HG03280 (cell line): ENCODE measurements at regions not wholly inside any gene's neighbourhood (a gene's known extent, or its start where the extent isn't known, plus 50 kb on each side); places are given as distances from the start of the nearest gene placed in this dataset.

ENCODE experiments used
- ATAC-seq: cut with Tn5 transposase; IDR thresholded peaks from one replicate; pipeline ENCODE4 v1.9.1; 2021; ENCODE audit warnings: mild to moderate bottlenecking, moderate library complexity; ENCODE audit not compliant: unreplicated experiment

- ATAC-seq = no peak
These were observed 905.6 kb upstream of the GHITM start for GRCh38 chr10:83233691-83234090.

GRCh38 chr10:83248106-83248631 lies 891.1 kb upstream of the GHITM start:
- no peak for ATAC-seq

GRCh38 chr10:83250396-83250795 lies 888.9 kb upstream of the GHITM start:
- no peak for ATAC-seq

- no peak for ATAC-seq
These were observed 887.1 kb upstream of the GHITM start for GRCh38 chr10:83252169-83252568.

- no peak for ATAC-seq
These were observed 886.7 kb upstream of the GHITM start for GRCh38 chr10:83252596-83252995.

- ATAC-seq = no peak
These were observed 886.2 kb upstream of the GHITM start for GRCh38 chr10:83253011-83253671.

- ATAC-seq = no peak
These were observed 884.6 kb upstream of the GHITM start for GRCh38 chr10:83254698-83255097.

GRCh38 chr10:83262434-83262833 lies 876.9 kb upstream of the GHITM start:
- ATAC-seq = no peak

GRCh38 chr10:83272666-83273434 lies 866.5 kb upstream of the GHITM start:
- ATAC-seq = no peak

GRCh38 chr10:83274088-83274487 lies 865.2 kb upstream of the GHITM start:
- ATAC-seq = no peak

GRCh38 chr10:83276971-83277370 lies 862.3 kb upstream of the GHITM start:
- no peak for ATAC-seq

- no peak for ATAC-seq
These were observed 856.2 kb upstream of the GHITM start for GRCh38 chr10:83283151-83283550.

GRCh38 chr10:83287374-83287773 lies 851.9 kb upstream of the GHITM start:
- no peak for ATAC-seq

- ATAC-seq = no peak
These were observed 849.9 kb upstream of the GHITM start for GRCh38 chr10:83289373-83289772.

GRCh38 chr10:83289948-83290347 lies 849.4 kb upstream of the GHITM start:
- no peak for ATAC-seq

- no peak for ATAC-seq
These were observed 837.6 kb upstream of the GHITM start for GRCh38 chr10:83301732-83302131.

- no peak for ATAC-seq
These were observed 836.7 kb upstream of the GHITM start for GRCh38 chr10:83302623-83303022.

- no peak for ATAC-seq
These were observed 828.6 kb upstream of the GHITM start for GRCh38 chr10:83310688-83311087.

GRCh38 chr10:83312570-83312969 lies 826.7 kb upstream of the GHITM start:
- ATAC-seq = no peak

- ATAC-seq = no peak
These were observed 806.6 kb upstream of the GHITM start for GRCh38 chr10:83332690-83333089.

- ATAC-seq = no peak
These were observed 805.7 kb upstream of the GHITM start for GRCh38 chr10:83333566-83333965.

- no peak for ATAC-seq
These were observed 795.6 kb upstream of the GHITM start for GRCh38 chr10:83343676-83344075.
